HEK293 (cell line): ENCODE measurements at regions not wholly inside any gene's neighbourhood (a gene's known extent, or its start where the extent isn't known, plus 50 kb on each side); places are given as distances from the start of the nearest gene placed in this dataset.

Experiments
- KLF10 ChIP-seq: fragments of 450-650 bp; IDR thresholded peaks from 2 replicates; pipeline ENCODE4 v1.5.1; 2018; ENCODE audit warnings: missing biosample characterization, mild to moderate bottlenecking, missing genetic modification characterization
- SP3 ChIP-seq: fragments of 450-650 bp; formaldehyde crosslinking; IDR thresholded peaks from 2 replicates; pipeline ENCODE4 v1.5.1; 2016; ENCODE audit warnings: missing biosample characterization, missing genetic modification characterization
- TRIM28 ChIP-seq: IDR thresholded peaks from 2 replicates; pipeline ENCODE4 v1.6.1; 2011; ENCODE audit warnings: low read length, control low read depth, borderline replicate concordance
- YY2 ChIP-seq: fragments of 450-650 bp; formaldehyde crosslinking; IDR thresholded peaks from 2 replicates; pipeline ENCODE4 v1.5.1; 2016; ENCODE audit warnings: missing biosample characterization, missing genetic modification characterization
- ZBTB10 ChIP-seq: fragments of 450-650 bp; formaldehyde crosslinking; IDR thresholded peaks from 2 replicates; pipeline ENCODE4 v1.5.1; 2016; ENCODE audit warnings: missing biosample characterization, missing genetic modification characterization
- ZBTB11 ChIP-seq: fragments of 450-650 bp; formaldehyde crosslinking; conservative IDR thresholded peaks from 2 replicates; pipeline ENCODE4 v1.5.1; 2016; ENCODE audit warnings: low read depth, missing biosample characterization, missing genetic modification characterization
- ZBTB17 ChIP-seq: fragments of 450-650 bp; formaldehyde crosslinking; IDR thresholded peaks from 2 replicates; pipeline ENCODE4 v1.5.1; 2016; ENCODE audit warnings: missing biosample characterization, missing genetic modification characterization
- ZBTB44 ChIP-seq: fragments of 450-650 bp; IDR thresholded peaks from 2 replicates; pipeline ENCODE4 v1.5.1; 2018; ENCODE audit warnings: missing biosample characterization, mild to moderate bottlenecking, missing genetic modification characterization
- ZBTB8A ChIP-seq: fragments of 450-650 bp; formaldehyde crosslinking; IDR thresholded peaks from 2 replicates; pipeline ENCODE4 v1.5.1; 2016; ENCODE audit warnings: missing biosample characterization, missing genetic modification characterization
- ZNF121 ChIP-seq: fragments of 450-650 bp; formaldehyde crosslinking; IDR thresholded peaks from 2 replicates; pipeline ENCODE4 v1.5.1; 2016; ENCODE audit warnings: missing biosample characterization, missing genetic modification characterization
- ZNF148 ChIP-seq: fragments of 450-650 bp; formaldehyde crosslinking; IDR thresholded peaks from 2 replicates; pipeline ENCODE4 v1.5.0; 2017; ENCODE audit warnings: missing biosample characterization, missing genetic modification characterization, borderline replicate concordance
- ZNF2 ChIP-seq: fragments of 450-650 bp; formaldehyde crosslinking; IDR thresholded peaks from 2 replicates; pipeline ENCODE4 v1.5.1; 2016; ENCODE audit warnings: missing biosample characterization, missing genetic modification characterization
- ZNF248 ChIP-seq: fragments of 450-650 bp; formaldehyde crosslinking; IDR thresholded peaks from 2 replicates; pipeline ENCODE4 v1.5.1; 2017; ENCODE audit warnings: missing biosample characterization, missing genetic modification characterization
- ZNF354C ChIP-seq: fragments of 450-650 bp; formaldehyde crosslinking; IDR thresholded peaks from 2 replicates; pipeline ENCODE4 v1.5.1; 2016; ENCODE audit warnings: missing biosample characterization, missing genetic modification characterization, low read depth, borderline replicate concordance
- ZNF449 ChIP-seq: fragments of 450-650 bp; formaldehyde crosslinking; IDR thresholded peaks from 2 replicates; pipeline ENCODE4 v1.5.1; 2017; ENCODE audit warnings: missing biosample characterization, mild to moderate bottlenecking, missing genetic modification characterization, moderate library complexity
- ZNF473 ChIP-seq: fragments of 450-650 bp; formaldehyde crosslinking; IDR thresholded peaks from 2 replicates; pipeline ENCODE4 v1.5.1; 2017; ENCODE audit warnings: missing biosample characterization, missing genetic modification characterization
- ZNF488 ChIP-seq: fragments of 450-650 bp; formaldehyde crosslinking; IDR thresholded peaks from 2 replicates; pipeline ENCODE4 v1.5.1; 2016; ENCODE audit warnings: missing biosample characterization, missing genetic modification characterization
- ZNF501 ChIP-seq: fragments of 450-650 bp; formaldehyde crosslinking; IDR thresholded peaks from 2 replicates; pipeline ENCODE4 v1.5.1; 2016; ENCODE audit warnings: missing biosample characterization, missing genetic modification characterization
- ZNF529 ChIP-seq: fragments of 450-650 bp; formaldehyde crosslinking; IDR thresholded peaks from 2 replicates; pipeline ENCODE4 v1.5.1; 2017; ENCODE audit warnings: missing genetic modification characterization, missing biosample characterization; ENCODE audit not compliant: insufficient replicate concordance
- ZNF549 ChIP-seq: fragments of 450-650 bp; IDR thresholded peaks from 2 replicates; pipeline ENCODE4 v1.5.1; 2018; ENCODE audit warnings: missing biosample characterization, missing genetic modification characterization, mild to moderate bottlenecking, inconsistent platforms, moderate library complexity
- ZNF561 ChIP-seq: fragments of 450-650 bp; IDR thresholded peaks from 2 replicates; pipeline ENCODE4 v1.5.1; 2018; ENCODE audit warnings: missing biosample characterization, missing genetic modification characterization, borderline replicate concordance
- ZNF660 ChIP-seq: fragments of 450-650 bp; IDR thresholded peaks from 2 replicates; pipeline ENCODE4 v1.5.1; 2018; ENCODE audit warnings: missing biosample characterization, mild to moderate bottlenecking, missing genetic modification characterization
- ZNF664 ChIP-seq: fragments of 450-650 bp; formaldehyde crosslinking; IDR thresholded peaks from 2 replicates; pipeline ENCODE4 v1.5.1; 2016; ENCODE audit warnings: missing biosample characterization, missing genetic modification characterization
- ZNF692 ChIP-seq: fragments of 450-650 bp; formaldehyde crosslinking; IDR thresholded peaks from 2 replicates; pipeline ENCODE4 v1.5.1; 2016; ENCODE audit warnings: missing biosample characterization, missing genetic modification characterization
- ZNF830 ChIP-seq: fragments of 450-650 bp; IDR thresholded peaks from 2 replicates; pipeline ENCODE4 v1.5.0; 2018; ENCODE audit warnings: missing biosample characterization, missing genetic modification characterization, low read depth, mild to moderate bottlenecking, moderate library complexity
- ZSCAN16 ChIP-seq: fragments of 450-650 bp; formaldehyde crosslinking; IDR thresholded peaks from 2 replicates; pipeline ENCODE4 v1.5.1; 2016; ENCODE audit warnings: missing biosample characterization, missing genetic modification characterization

- TF ChIP-seq ZNF692 (no peak), ZNF121 (tag by site-specific recombination) (no peak), ZBTB10 (tag by site-specific recombination) (no peak), ZNF830 (tag by site-specific recombination) (0 out of 2 replicates have a peak, but pooled peaks have one; percentile 15), SP3 (no peak), YY2 (tag by site-specific recombination) (no peak), ZNF449 (tag by site-specific recombination) (no peak), ZNF549 (tag by site-specific recombination) (peak; percentile 37; the same call in 1 of the 2 replicates), ZNF529 (tag by site-specific recombination) (peak; percentile 8), ZNF354C (tag by site-specific recombination) (no peak), ZNF488 (tag by site-specific recombination) (no peak), ZNF561 (tag by site-specific recombination) (peak; percentile 66; the same call in 1 of the 2 replicates), ZBTB17 (tag by site-specific recombination) (peak; percentile 74), ZNF664 (tag by site-specific recombination) (0 out of 2 replicates have a peak, but pooled peaks have one; percentile 8), ZNF473 (tag by site-specific recombination) (no peak), ZNF2 (tag by site-specific recombination) (0 out of 2 replicates have a peak, but pooled peaks have one; percentile 37), ZNF501 (tag by site-specific recombination) (0 out of 2 replicates have a peak, but pooled peaks have one; percentile 34), ZNF148 (tag by site-specific recombination) (no peak), TRIM28 (no peak), KLF10 (tag by site-specific recombination) (peak; percentile 63), ZNF660 (0 out of 2 replicates have a peak, but pooled peaks have one; percentile 56), ZBTB8A (no peak), ZNF248 (tag by site-specific recombination) (no peak), ZBTB11 (no peak), ZBTB44 (tag by site-specific recombination) (peak; percentile 96), ZSCAN16 (tag by site-specific recombination) (0 out of 2 replicates have a peak, but pooled peaks have one; percentile 10)
Observed at GRCh38 chr5:88952344-88952743, 69.4 kb upstream of the MEF2C start (continued).
